GM06990 (cell line): ENCODE measurements at regions not wholly inside any gene's neighbourhood (a gene's known extent, or its start where the extent isn't known, plus 50 kb on each side); places are given as distances from the start of the nearest gene placed in this dataset.

Source experiments
- DNase-seq: peaks from one replicate; pipeline ENCODE4 v3.0.0-alpha.2; 2011; ENCODE audit not compliant: insufficient read length; ENCODE audit errors: extremely low read depth
- H3K27me3 ChIP-seq: replicated peaks from 2 replicates; pipeline ENCODE4 v1.6.0; 2011; ENCODE audit warnings: low read length; ENCODE audit not compliant: control insufficient read depth, insufficient read depth
- H3K36me3 ChIP-seq: 2 replicates; pipeline ENCODE4 v1.5.1; 2011; ENCODE audit warnings: low read length; ENCODE audit not compliant: control insufficient read depth, insufficient read depth
- H3K4me3 ChIP-seq: replicated peaks from 2 replicates; pipeline ENCODE4 v1.5.1; 2011; ENCODE audit warnings: low read depth, mild to moderate bottlenecking, control low read depth, low read length
- CTCF ChIP-seq: IDR thresholded peaks from 2 replicates; pipeline ENCODE4 v1.5.1; 2011; ENCODE audit warnings: low read length, control low read depth, mild to moderate bottlenecking, inconsistent platforms; ENCODE audit not compliant: insufficient read depth, poor library complexity, severe bottlenecking

DNA sequence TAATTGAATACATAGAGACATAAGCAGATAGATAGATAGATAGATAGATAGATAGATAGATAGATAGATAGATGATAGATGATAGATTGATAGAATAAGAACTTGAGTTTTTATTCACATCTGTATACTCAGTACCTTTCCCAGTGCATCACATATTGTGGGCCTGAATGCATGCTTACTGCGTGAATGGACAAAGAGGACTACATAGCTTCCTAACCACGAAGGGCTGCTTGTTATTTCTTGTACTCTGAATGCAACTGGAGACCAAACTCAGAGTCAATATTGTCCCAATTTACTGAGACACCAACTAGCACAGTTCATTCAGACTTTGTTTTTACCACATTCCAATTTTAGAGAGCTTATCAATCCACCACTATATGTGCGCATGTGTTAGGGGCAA, 422.9 kb upstream of the GRM7 start:
- Histone ChIP-seq H3K4me3 (no peak overlapping the region), H3K27me3 (no peaks in the 10 kb centered on the region), H3K36me3 (no peaks in the 10 kb centered on the region)
- no peak for DNase-seq
- no peak for TF ChIP-seq CTCF

GRCh38 chr3:6439226-6439625, 421.7 kb upstream of the GRM7 start:
- DNase-seq = no peak
- Histone ChIP-seq H3K27me3 (no peaks in the 10 kb centered on the region), H3K36me3 (no peaks in the 10 kb centered on the region), H3K4me3 (no peak overlapping the region)
- no peak for TF ChIP-seq CTCF

DNA sequence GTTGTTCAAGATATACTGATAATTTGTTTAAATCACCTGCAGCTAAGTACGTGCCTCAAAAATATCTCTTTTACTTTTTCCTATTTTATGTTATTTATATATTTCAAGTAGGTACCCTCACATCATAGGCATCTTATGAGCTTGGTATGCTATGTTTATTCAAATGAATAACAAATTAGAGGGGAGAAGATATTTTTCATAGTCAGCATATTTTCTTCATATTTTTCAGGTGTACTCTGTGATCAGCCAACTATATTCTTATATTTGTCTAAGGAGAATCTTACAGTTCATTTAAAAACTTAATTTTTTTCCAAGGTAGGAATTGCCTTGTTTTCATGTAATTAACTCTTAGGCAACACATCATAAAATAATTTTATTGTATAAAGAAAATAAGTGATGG, 421.1 kb upstream of the GRM7 start:
- no peak for TF ChIP-seq CTCF
- no peaks in the 10 kb centered on the region for H3K36me3 ChIP-seq
- H3K27me3 ChIP-seq = no peaks in the 10 kb centered on the region
- no peak for DNase-seq
- no peak overlapping the region for H3K4me3 ChIP-seq

GRCh38 chr3:6444888-6445658, 415.8 kb upstream of the GRM7 start:
- TF ChIP-seq CTCF = no peak
- Histone ChIP-seq H3K36me3 (no peaks in the 10 kb centered on the region), H3K27me3 (no peaks in the 10 kb centered on the region), H3K4me3 (no peak overlapping the region)
- no peak for DNase-seq

DNA sequence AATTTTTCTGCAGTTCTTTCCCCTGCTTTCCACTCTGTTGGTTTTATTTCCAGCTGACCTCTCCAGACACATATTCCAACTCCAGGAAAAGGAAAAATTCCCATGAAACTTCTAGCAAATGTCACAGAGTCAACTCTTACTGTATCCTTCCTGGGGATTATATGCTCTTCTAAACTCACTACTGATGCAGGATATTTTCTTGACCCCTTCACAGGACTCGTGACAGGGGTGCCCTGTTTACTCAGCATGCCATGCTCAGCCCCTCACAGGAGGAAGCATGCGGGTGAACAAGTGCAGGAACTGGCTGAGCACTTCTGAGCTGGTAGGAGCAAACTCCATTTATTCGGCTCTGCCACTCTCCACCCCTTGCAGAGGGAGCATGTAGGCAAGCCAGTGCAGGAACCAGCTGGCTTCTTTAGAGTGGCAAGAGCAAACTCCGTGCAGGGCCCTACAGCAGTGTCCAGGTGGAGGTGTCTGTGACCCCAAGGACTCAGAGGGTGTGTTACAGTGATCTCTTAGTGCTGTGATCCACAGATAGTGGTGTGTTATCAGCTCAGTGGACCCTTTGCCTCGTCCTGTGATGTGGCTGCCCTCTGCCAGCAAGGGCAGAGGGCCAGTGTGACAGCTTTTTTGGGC, 413.6 kb upstream of the GRM7 start:
- no peak for TF ChIP-seq CTCF
- H3K4me3 ChIP-seq = no peak overlapping the region
- no peaks in the 10 kb centered on the region for H3K36me3 ChIP-seq
- DNase-seq = no peak
- H3K27me3 ChIP-seq = no peaks in the 10 kb centered on the region
